Memory B cell (primary cell): ENCODE measurements at regions not wholly inside any gene's neighbourhood (a gene's known extent, or its start where the extent isn't known, plus 50 kb on each side); places are given as distances from the start of the nearest gene placed in this dataset.

Experiments used
- ATAC-seq: fragments of 150-1000 bp; cut with Tn5 transposase; 2 replicates; pipeline ENCODE4 v1.10.0; 2021; ENCODE audit warnings: low read depth, mild to moderate bottlenecking, moderate library complexity
- DNase-seq, 2 donors: peaks; one replicate each; pipeline ENCODE4 v3.0.0; 2022; ENCODE audit warnings: low spot score in 2 of 2
- H3K27ac Mint-ChIP-seq: one replicate; pipeline ENCODE4 v1.8.0; 2022; ENCODE audit warnings: mild to moderate bottlenecking, moderate library complexity, mixed read lengths
- H3K27me3 Mint-ChIP-seq: one replicate; pipeline ENCODE4 v1.8.0; 2022; ENCODE audit warnings: mixed read lengths
- H3K36me3 Mint-ChIP-seq: one replicate; pipeline ENCODE4 v1.8.0; 2022; ENCODE audit warnings: mild to moderate bottlenecking, mixed read lengths
- H3K4me1 Mint-ChIP-seq: one replicate; pipeline ENCODE4 v1.8.0; 2022; ENCODE audit warnings: mixed read lengths
- H3K4me3 Mint-ChIP-seq: one replicate; pipeline ENCODE4 v1.8.0; 2022; ENCODE audit warnings: mild to moderate bottlenecking, moderate library complexity, mixed read lengths
- H3K9me3 Mint-ChIP-seq: one replicate; pipeline ENCODE4 v1.8.0; 2022; ENCODE audit warnings: mixed read lengths

- DNase-seq = no peak
- no peak for ATAC-seq
- Mint-ChIP-seq H3K4me3 (no peak overlapping the region), H3K4me1 (no peaks in the 10 kb centered on the region), H3K27ac (no peak overlapping the region), H3K27me3 (peaks cover 6% of the 10 kb centered on the region), H3K36me3 (peaks cover 2% of the 10 kb centered on the region), H3K9me3 (no peaks in the 10 kb centered on the region)
These were observed 90.6 kb downstream of the MAF start for GRCh38 chr16:79509906-79510305.

GRCh38 chr16:79509211-79509631, 91.3 kb downstream of the MAF start:
- Mint-ChIP-seq H3K9me3 (peaks cover 2% of the 10 kb centered on the region), H3K4me1 (no peaks in the 10 kb centered on the region), H3K27me3 (peaks cover 7% of the 10 kb centered on the region), H3K27ac (no peak overlapping the region), H3K36me3 (peaks cover 2% of the 10 kb centered on the region), H3K4me3 (no peak overlapping the region)
- DNase-seq (no peak), ATAC-seq (no peak)

GRCh38 chr16:79508294-79508693, 92.2 kb downstream of the MAF start:
- Mint-ChIP-seq H3K36me3 (peaks cover 2% of the 10 kb centered on the region), H3K4me3 (no peak overlapping the region), H3K9me3 (peaks cover 4% of the 10 kb centered on the region), H3K4me1 (no peaks in the 10 kb centered on the region), H3K27ac (no peak overlapping the region), H3K27me3 (peaks cover 7% of the 10 kb centered on the region)
- ATAC-seq (no peak), DNase-seq (no peak)

GRCh38 chr16:79505344-79505743, 95.2 kb downstream of the MAF start:
- H3K9me3 Mint-ChIP-seq = peaks cover 4% of the 10 kb centered on the region
- no peak for ATAC-seq

GRCh38 chr16:79503511-79503910, 97.0 kb downstream of the MAF start:
- no peak overlapping the region for H3K27ac Mint-ChIP-seq
- ATAC-seq (no peak), DNase-seq (no peak)
- H3K9me3 Mint-ChIP-seq = peaks cover 4% of the 10 kb centered on the region
- peaks cover 7% of the 10 kb centered on the region for H3K27me3 Mint-ChIP-seq
- no peaks in the 10 kb centered on the region for H3K4me1 Mint-ChIP-seq
- H3K4me3 Mint-ChIP-seq = no peak overlapping the region
- peaks cover 2% of the 10 kb centered on the region for H3K36me3 Mint-ChIP-seq

More at GRCh38 chr16:79505344-79505743, 95.2 kb downstream of the MAF start:
- Mint-ChIP-seq H3K4me1 (no peaks in the 10 kb centered on the region), H3K4me3 (no peak overlapping the region), H3K27ac (no peak overlapping the region), H3K27me3 (peaks cover 7% of the 10 kb centered on the region), H3K36me3 (peaks cover 2% of the 10 kb centered on the region)
- no peak for DNase-seq

GRCh38 chr16:79501446-79501845, 99.1 kb downstream of the MAF start:
- ATAC-seq (no peak), DNase-seq (no peak)
- no peaks in the 10 kb centered on the region for H3K4me1 Mint-ChIP-seq
- H3K9me3 Mint-ChIP-seq = peaks cover 4% of the 10 kb centered on the region
- peaks cover 2% of the 10 kb centered on the region for H3K36me3 Mint-ChIP-seq
- peaks cover 5% of the 10 kb centered on the region for H3K27me3 Mint-ChIP-seq
- H3K27ac Mint-ChIP-seq = no peak overlapping the region
- H3K4me3 Mint-ChIP-seq = no peak overlapping the region

GRCh38 chr16:79500866-79501265, 99.7 kb downstream of the MAF start:
- Mint-ChIP-seq H3K36me3 (peaks cover 2% of the 10 kb centered on the region), H3K4me3 (no peak overlapping the region), H3K27me3 (peaks cover 5% of the 10 kb centered on the region), H3K9me3 (peaks cover 7% of the 10 kb centered on the region), H3K4me1 (no peaks in the 10 kb centered on the region), H3K27ac (no peak overlapping the region)
- ATAC-seq = no peak
- no peak for DNase-seq

- DNase-seq = no peak
- Mint-ChIP-seq H3K27me3 (peaks cover 2% of the 10 kb centered on the region), H3K4me1 (no peaks in the 10 kb centered on the region), H3K9me3 (peaks cover 7% of the 10 kb centered on the region), H3K36me3 (no peaks in the 10 kb centered on the region), H3K4me3 (no peak overlapping the region), H3K27ac (no peak overlapping the region)
- no peak for ATAC-seq
These were observed 100.3 kb downstream of the MAF start for GRCh38 chr16:79500286-79500685.

GRCh38 chr16:79498928-79499327, 101.6 kb downstream of the MAF start:
- H3K4me3 Mint-ChIP-seq = no peak overlapping the region
- H3K36me3 Mint-ChIP-seq = no peaks in the 10 kb centered on the region
- DNase-seq = no peak
- peaks cover 5% of the 10 kb centered on the region for H3K9me3 Mint-ChIP-seq
- no peak overlapping the region for H3K27ac Mint-ChIP-seq
- H3K4me1 Mint-ChIP-seq = no peaks in the 10 kb centered on the region
- no peak for ATAC-seq
- no peaks in the 10 kb centered on the region for H3K27me3 Mint-ChIP-seq

- Mint-ChIP-seq H3K27me3 (no peaks in the 10 kb centered on the region), H3K27ac (no peak overlapping the region), H3K4me3 (no peak overlapping the region), H3K36me3 (no peaks in the 10 kb centered on the region), H3K4me1 (no peaks in the 10 kb centered on the region), H3K9me3 (peaks cover 3% of the 10 kb centered on the region)
- DNase-seq (no peak), ATAC-seq (no peak)
These were observed 102.8 kb downstream of the MAF start for GRCh38 chr16:79497606-79498350.

GRCh38 chr16:79493911-79494310, 106.6 kb downstream of the MAF start:
- Mint-ChIP-seq H3K27ac (no peak overlapping the region), H3K36me3 (no peaks in the 10 kb centered on the region), H3K9me3 (peaks cover 6% of the 10 kb centered on the region), H3K27me3 (peaks cover 8% of the 10 kb centered on the region), H3K4me3 (no peak overlapping the region), H3K4me1 (no peaks in the 10 kb centered on the region)
- DNase-seq (no peak), ATAC-seq (no peak)

GRCh38 chr16:79492036-79492435, 108.5 kb downstream of the MAF start:
- Mint-ChIP-seq H3K27me3 (peaks cover 10% of the 10 kb centered on the region), H3K36me3 (no peaks in the 10 kb centered on the region), H3K9me3 (peaks cover 6% of the 10 kb centered on the region), H3K4me3 (no peak overlapping the region), H3K4me1 (no peaks in the 10 kb centered on the region), H3K27ac (no peak overlapping the region)
- no peak for ATAC-seq
- DNase-seq = no peak

- no peaks in the 10 kb centered on the region for H3K4me1 Mint-ChIP-seq
- H3K27ac Mint-ChIP-seq = no peak overlapping the region
- peaks cover 15% of the 10 kb centered on the region for H3K27me3 Mint-ChIP-seq
- H3K9me3 Mint-ChIP-seq = peaks cover 7% of the 10 kb centered on the region
- ATAC-seq (no peak), DNase-seq (no peak)
- no peak overlapping the region for H3K4me3 Mint-ChIP-seq
- H3K36me3 Mint-ChIP-seq = no peaks in the 10 kb centered on the region
These were observed 115.5 kb downstream of the MAF start for GRCh38 chr16:79485020-79485419.

GRCh38 chr16:79484237-79484636, 116.3 kb downstream of the MAF start:
- no peaks in the 10 kb centered on the region for H3K4me1 Mint-ChIP-seq
- peaks cover 7% of the 10 kb centered on the region for H3K9me3 Mint-ChIP-seq
- peaks cover 13% of the 10 kb centered on the region for H3K27me3 Mint-ChIP-seq
- no peak overlapping the region for H3K27ac Mint-ChIP-seq
- DNase-seq (no peak), ATAC-seq (no peak)
- H3K36me3 Mint-ChIP-seq = no peaks in the 10 kb centered on the region
- no peak overlapping the region for H3K4me3 Mint-ChIP-seq

GRCh38 chr16:79483336-79483735, 117.2 kb downstream of the MAF start:
- H3K4me1 Mint-ChIP-seq = no peaks in the 10 kb centered on the region
- no peak for ATAC-seq
- no peak overlapping the region for H3K27ac Mint-ChIP-seq
- peaks cover 10% of the 10 kb centered on the region for H3K27me3 Mint-ChIP-seq
- peaks cover 4% of the 10 kb centered on the region for H3K9me3 Mint-ChIP-seq
- no peaks in the 10 kb centered on the region for H3K36me3 Mint-ChIP-seq
- DNase-seq = no peak
- no peak overlapping the region for H3K4me3 Mint-ChIP-seq
